A204.1 (cell line): ENCODE measurements at regions not wholly inside any gene's neighbourhood (a gene's known extent, or its start where the extent isn't known, plus 50 kb on each side); places are given as distances from the start of the nearest gene placed in this dataset.

Experiments
- FAIRE-seq: peaks from 2 replicates; lab custom pipeline; 2012; peaks lifted over from hg19 to GRCh38; lab: Jason Lieb, UNC

DNA sequence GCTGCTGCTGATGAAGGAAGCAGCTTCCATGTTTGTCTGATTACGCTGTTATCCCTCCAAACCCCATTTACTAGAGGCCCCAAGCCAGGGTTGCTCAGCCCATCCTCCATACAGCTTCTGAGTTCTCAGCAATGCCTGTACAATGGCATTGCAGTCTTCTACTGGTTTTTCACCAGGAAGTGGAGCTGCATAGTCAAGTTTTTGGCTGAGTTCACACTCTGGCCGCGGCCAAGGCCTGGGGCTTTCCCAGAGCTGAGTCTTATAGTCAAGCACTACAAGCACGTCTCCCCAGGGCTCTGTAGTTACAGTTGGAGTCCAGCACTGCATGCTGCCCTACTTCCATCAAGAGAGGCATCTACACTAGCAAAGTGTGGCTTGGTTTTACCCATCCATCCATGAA is 182.5 kb downstream of the POU4F1 start:
- no peak for FAIRE-seq

GRCh38 chr13:78413887-78414553 is 189.3 kb downstream of the POU4F1 start:
- no peak for FAIRE-seq

DNA sequence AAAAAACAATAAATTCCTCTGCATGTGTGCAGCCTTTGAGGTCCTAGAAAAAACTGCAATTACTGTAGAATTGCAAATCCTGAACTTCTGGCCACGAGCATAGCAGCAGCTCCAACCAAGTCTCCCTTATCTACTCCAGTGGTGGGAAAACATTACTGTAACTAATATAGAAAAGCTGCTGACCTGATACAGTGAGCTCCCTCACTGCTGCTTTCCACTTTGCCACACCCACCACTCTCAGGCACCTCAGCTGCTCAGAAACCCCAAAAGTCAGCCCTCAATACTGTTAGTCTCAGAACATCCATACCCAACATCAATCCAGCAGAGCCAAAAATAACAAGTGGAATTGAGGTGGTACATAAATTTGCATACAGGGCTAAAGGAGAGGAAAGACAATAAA is 192.5 kb downstream of the POU4F1 start:
- FAIRE-seq = no peak

DNA sequence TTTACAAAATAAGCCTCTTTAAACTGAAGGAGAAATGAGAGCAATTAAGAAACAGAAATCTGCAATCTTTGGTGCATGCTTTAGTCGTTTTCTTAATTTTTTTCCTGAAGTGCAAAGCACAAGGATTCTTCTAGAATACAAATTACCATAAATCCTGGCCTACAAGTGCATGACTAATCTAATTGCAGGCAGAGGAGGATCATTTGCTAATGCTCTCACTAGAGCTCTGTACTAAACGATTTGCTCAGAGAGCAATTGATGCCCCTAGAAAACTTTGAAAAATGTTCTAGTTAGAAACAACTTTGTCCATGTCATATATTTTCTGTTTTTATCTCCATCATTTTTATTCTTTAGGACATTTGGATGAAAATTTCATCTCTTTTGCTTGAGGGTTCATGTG is 193.2 kb downstream of the POU4F1 start:
- FAIRE-seq = no peak

GRCh38 chr13:78409172-78409571 is 194.2 kb downstream of the POU4F1 start:
- FAIRE-seq = no peak

DNA sequence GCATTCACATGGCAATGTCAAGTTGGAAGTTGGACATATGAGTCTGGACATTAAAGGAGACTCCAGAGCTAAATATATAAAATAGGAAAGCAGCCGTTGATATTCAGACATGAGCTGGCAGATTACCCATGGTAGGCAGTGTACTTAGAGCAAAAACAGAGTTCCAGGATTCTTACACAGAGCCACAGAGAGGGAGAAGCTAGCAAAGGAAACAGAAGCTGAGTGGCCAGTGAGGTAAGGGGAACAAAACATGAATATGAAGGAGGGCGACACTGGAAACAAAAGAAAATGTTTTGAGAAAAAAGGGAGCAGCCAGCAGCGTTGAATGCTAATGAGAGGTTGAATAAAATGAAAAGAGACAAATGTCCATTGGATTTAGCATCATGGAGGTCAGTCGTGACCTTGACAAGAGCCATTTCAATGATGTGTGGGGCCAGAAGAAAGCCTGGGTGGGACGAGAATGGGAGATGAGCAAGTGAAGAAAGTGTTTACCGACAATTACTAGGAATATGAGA is 198.4 kb downstream of the POU4F1 start:
- no peak for FAIRE-seq

DNA sequence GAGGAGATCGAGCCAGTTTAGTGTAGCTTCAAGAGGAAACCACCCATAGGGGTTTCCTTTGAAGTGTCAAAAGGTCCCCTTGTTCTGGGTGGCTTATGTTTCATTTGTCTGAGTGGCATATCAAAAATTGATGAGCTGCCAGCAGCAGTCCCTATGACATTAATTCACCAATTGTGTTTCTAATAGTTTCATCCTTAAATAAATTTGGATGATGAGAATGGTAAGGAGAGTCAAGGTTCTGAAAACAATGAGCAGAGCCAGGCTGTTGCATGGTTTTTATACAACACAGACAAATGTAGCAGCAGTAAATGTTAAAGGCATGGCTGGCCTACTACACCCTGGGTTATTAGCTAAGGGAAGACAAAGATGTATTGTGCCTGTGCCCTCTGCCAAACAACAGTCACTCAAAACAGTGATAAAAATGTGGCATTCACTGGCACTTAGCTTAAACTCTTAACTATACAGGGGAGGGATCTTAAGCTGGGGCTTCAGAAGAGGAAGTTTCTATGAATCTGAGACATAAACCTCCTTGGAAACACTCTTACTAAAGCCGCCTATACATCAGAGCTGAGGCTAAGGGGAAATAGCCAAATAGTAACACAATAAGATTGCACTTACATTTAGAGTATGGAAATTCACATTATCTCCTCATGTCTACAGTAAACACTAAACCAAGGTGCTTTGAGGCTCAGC is 200.5 kb downstream of the POU4F1 start:
- FAIRE-seq = no peak

DNA sequence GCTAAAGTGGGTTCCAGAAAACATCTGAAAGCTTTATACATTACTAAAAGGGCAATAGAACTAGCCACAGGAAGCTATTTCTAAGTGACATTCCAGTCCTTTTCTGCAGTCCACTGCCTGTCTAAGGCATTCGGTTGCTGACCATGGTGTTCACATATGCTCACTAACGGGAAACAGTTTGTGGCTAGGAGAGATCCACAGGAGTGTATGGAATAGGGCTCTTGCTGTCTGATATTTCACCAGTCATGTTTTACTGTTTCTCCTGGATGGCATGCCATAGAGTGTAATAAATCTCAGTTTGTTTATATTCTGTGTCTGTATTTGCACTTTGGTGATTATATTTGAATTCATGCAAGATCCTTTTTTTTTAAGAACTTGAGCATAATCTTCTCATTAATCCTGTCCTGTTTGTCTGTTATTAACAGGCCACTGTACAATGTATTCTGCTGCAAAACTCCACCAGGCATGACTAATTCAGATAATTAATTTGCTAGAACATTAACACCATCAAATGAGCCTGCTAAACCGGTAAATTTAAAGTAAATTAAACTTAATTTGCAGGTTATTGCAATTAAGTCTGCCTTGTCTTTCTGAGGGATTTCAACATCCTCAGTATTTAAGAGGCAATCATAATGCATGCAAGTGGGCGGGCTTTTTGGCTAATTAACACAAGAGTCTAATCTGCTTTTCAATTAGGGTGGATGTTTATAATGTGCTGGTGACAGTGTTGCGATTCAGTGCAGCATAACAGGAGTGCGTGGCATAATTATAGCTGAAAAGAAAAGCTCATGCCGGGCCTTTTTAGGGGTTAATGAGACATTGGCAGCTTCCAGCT is 201.3 kb downstream of the POU4F1 start:
- FAIRE-seq = no peak

- no peak for FAIRE-seq
Observed at GRCh38 chr13:78398743-78399410, 204.5 kb downstream of the POU4F1 start.

DNA sequence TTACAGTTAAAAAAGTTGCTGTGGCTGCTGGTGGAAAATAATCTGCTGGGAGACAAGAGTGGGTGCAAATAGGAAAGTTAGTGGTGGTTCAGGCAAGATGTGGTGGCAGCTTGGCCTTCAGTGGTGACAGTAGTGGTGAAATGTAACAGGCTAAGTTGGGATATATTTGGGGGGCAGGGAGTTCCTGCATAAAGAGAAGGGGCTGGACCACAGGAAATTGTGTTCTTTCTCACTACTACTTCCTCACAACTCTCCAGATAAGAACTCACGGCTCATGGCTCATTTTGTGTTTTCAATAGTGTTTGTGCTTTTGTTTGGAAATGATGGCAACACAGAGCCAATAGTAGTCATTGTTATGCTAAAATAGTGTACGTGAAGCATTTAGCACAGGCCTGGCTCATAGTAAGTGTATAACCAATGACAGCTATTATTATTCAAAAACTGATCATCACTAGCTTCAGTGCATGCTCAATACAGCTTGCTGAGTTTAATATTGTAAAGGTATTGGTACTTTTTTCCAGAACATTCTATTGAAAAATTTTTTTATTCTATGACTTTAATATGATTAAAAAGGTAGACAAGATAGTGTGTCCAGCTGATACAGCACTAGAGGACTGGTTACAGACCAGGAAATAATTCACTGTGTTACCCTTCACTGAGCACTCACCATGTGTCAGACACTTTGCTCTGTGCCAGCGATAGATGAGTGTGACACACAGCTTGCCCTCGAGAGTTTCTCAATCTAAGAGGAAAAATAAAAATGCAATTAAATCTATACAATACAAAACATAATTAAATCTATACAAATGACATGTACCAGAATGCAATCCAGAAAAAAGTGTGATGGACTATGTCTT is 209.8 kb downstream of the POU4F1 start:
- no peak for FAIRE-seq

- FAIRE-seq = no peak
Observed at GRCh38 chr13:78383899-78384298, 219.5 kb downstream of the POU4F1 start.

- no peak for FAIRE-seq
Observed at GRCh38 chr13:78383071-78383484, 220.3 kb downstream of the POU4F1 start.

DNA sequence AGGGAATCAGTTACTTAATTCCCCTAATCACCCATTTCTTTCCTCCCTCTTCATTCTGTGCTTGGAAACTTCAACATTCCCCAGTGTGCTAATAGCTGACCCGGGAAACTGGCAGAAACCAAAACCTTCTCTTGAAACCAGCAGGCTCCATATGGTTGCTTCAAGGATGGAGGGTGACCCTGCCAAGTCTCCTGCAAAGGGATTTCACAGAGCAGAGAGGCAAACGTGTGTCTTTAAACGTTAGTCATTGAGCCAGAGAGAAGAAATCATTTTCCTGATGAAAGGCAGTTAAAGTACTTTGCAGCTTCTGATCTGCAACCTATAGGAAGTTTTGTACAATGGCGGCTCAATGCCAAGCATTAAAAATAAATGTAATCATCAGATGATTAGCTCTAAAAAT is 220.9 kb downstream of the POU4F1 start:
- FAIRE-seq = no peak

DNA sequence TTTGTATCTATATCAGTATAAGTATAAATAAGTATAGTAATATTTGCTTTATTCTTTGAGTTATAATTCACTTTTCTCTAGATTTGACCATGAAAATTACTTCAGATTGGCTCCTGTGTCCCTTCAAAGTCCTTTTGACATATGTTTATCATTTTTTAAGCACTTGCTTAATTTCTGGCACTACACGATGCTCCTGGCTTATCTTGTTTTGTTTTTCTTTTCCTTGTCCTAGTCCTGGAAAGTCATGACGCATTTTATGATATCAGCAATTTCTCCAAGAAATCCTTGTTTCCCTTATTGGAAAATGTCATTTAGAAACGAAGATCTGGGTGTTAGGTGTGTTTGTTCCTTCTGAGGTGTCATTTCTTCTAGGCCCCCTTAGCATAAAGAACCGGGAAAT is 226.5 kb downstream of the POU4F1 start:
- FAIRE-seq = no peak

DNA sequence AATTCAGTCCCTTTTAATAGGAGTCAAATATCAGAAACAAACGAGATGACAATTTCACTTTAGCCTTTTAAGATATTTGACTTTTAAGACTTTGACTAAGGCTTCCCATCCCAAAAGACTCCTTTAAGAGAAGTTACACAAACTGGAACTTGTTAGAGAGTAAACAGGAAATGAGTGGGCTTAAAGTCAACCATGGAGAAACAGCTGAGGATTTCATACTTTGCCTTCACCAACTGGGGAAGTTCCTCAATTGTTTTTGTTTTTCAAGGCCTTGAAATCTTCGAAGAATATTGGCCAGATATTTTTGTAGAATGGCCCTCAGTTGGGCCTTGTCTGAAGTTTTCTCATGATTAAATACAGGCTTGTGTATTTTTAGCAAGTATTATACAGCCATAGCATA is 227.3 kb downstream of the POU4F1 start:
- FAIRE-seq = no peak

DNA sequence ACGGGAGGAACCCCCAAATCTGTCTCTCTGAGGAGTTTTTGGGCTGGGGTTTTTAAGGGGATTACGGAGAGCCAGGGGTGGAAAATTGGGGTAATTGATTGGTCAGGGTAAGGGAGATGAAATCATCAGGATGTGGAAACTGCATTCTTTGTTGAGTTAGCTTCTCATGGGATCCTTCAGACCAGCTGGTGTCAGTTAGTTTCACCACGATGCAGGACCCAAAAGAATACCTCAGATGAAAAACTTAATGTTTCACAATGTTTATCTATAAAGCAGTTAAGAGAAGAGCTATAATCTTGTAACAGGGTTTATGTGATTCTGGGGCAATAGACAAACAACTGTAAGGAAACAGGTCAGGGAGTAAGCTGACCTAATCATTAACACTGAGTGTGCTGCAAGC is 230.8 kb downstream of the POU4F1 start:
- no peak for FAIRE-seq

GRCh38 chr13:78370231-78370630 is 233.1 kb downstream of the POU4F1 start:
- FAIRE-seq = no peak

DNA sequence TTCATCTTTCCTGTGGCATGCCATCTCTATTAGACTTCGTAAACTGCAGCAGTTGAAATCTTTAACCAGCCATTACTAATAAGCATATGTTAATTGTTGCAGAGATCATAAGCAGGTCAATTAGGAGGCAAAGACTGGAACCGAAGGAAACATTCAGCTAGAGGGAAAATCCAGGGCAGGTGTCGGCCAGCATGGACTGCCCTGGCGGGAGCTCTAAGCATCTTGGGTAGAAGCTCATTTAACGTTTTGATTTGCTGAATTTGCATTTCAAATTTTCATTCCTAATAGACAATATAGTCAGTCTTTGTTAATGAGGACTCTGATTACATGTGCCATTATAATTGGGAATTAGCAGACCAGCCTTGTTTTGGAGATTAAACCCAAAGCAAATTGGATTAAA is 238.6 kb downstream of the POU4F1 start:
- no peak for FAIRE-seq

DNA sequence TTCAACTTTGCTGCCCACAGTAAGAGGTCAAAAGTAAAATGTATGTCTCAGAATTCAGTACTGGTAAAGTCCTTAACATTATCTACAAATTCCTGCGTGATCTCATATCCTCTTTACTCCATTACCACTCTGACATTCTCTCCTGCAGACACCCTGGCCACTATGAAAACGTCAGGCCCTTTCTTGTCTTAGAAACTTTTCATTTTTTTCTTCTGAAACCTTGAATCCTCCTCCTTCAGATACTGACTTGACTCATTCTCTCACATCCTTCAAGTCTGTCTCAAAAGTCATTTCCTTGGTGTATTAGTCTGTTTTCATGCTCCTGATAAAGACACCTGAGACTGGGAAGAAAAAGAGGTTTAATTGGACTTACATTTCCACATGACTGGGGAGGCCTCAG is 262.3 kb downstream of the POU4F1 start:
- FAIRE-seq = no peak

- no peak for FAIRE-seq
Observed at GRCh38 chr13:78339927-78340326, 263.4 kb downstream of the POU4F1 start.

DNA sequence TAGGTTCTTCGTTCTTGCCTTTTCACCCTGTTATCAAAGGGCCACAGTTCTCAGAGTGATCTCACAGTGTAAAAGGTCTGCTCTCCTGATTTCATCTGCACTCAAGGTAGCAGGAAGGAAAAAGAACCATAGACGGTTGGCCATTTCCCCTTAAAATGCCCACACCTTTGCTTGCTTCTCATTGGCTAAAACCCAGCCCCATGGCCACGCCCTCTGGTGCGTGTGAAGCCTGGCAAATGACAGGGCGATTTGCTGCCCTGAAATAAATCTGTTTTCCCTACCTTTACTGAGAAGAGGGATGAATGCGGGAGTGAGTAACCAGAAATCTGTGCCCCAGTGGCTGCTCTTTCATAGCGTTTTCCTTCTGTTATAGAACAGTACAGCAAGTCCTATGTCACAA is 269.3 kb downstream of the POU4F1 start:
- FAIRE-seq = no peak

GRCh38 chr13:78326633-78327032 is 276.7 kb downstream of the POU4F1 start:
- FAIRE-seq = no peak
